ENCODE measurements at regions not wholly inside any gene's neighbourhood (a gene's known extent, or its start where the extent isn't known, plus 50 kb on each side); places are given as distances from the start of the nearest gene placed in this dataset.

- TF ChIP-seq, protein P1, sequence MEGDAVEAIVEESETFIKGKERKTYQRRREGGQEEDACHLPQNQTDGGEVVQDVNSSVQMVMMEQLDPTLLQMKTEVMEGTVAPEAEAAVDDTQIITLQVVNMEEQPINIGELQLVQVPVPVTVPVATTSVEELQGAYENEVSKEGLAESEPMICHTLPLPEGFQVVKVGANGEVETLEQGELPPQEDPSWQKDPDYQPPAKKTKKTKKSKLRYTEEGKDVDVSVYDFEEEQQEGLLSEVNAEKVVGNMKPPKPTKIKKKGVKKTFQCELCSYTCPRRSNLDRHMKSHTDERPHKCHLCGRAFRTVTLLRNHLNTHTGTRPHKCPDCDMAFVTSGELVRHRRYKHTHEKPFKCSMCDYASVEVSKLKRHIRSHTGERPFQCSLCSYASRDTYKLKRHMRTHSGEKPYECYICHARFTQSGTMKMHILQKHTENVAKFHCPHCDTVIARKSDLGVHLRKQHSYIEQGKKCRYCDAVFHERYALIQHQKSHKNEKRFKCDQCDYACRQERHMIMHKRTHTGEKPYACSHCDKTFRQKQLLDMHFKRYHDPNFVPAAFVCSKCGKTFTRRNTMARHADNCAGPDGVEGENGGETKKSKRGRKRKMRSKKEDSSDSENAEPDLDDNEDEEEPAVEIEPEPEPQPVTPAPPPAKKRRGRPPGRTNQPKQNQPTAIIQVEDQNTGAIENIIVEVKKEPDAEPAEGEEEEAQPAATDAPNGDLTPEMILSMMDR (IDR thresholded peaks at IDR 0.05) = no peak
- no peak for TF ChIP-seq EZH2 (IDR thresholded peaks at IDR 0.05)
- TF ChIP-seq EZH2phosphoT487 (IDR thresholded peaks at IDR 0.05) = no peak
Measured at GRCh38 chr20:24780674-24781417, 168.2 kb upstream of the CST7 start.

Measured in neural progenitor cell (in vitro differentiated cells).